Right lobe of liver (tissue), 4 donors: ENCODE measurements at regions not wholly inside any gene's neighbourhood (a gene's known extent, or its start where the extent isn't known, plus 50 kb on each side); places are given as distances from the start of the nearest gene placed in this dataset.

Experiments used
- CTCF ChIP-seq, 4 donors: fragments of 200-600 bp in 3 of 4; fragments of 450-650 bp in 1 of 4; IDR thresholded peaks; one replicate each; pipeline versions ENCODE4 v1.5.1 to v1.8.0; 2016 to 2022; ENCODE audit warnings: antibody characterized with exemption in 4 of 4, mild to moderate bottlenecking in 2 of 4
- POLR2A ChIP-seq: fragments of 450-650 bp; IDR thresholded peaks from one replicate; pipeline ENCODE4 v1.6.1; 2017; ENCODE audit warnings: antibody characterized with exemption, mild to moderate bottlenecking
- donor health status: DM: no; HTN: no; CAD: no.
- donor health status: DM: no; HTN: no; CAD: no.
- donor health status: DM: no; HTN: yes; CAD: no.

GRCh38 chr11:130706572-130706971 is 209.7 kb downstream of the SNX19 start:
- TF ChIP-seq CTCF (IDR thresholded peaks at IDR 0.05) (no peak), POLR2A (no peak)
